ENCODE measurements at regions not wholly inside any gene's neighbourhood (a gene's known extent, or its start where the extent isn't known, plus 50 kb on each side); places are given as distances from the start of the nearest gene placed in this dataset.

DNA sequence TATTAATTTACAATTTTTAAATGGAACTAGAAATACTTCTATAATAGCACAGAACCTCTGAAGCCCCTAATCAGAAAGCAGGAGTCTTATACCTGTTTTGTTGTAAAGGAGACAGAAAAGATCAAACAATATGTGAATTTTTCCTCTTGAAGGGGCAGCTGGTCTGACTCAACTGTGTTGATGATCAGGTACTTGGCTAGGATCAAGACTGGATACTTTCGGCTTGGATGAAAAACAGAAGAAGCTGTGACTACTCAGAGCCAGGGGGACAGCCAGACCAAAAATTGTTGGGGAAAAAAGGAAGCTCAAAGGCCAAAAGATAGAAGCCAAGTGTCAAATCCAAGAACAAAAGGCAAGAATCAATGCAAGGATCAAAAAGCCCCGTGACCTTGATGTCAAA is 195.6 kb downstream of the KCTD12 start:
- H3K4me3 ChIP-seq: no peak overlapping the region
- no peak for ATAC-seq
- intact Hi-C loops (cut with DNase I): no loop called here
- H3K9me3 ChIP-seq: peaks cover 0 to 7% (median 0%) of the 10 kb centered on the region in 11 donors
- TF ChIP-seq, protein P1, sequence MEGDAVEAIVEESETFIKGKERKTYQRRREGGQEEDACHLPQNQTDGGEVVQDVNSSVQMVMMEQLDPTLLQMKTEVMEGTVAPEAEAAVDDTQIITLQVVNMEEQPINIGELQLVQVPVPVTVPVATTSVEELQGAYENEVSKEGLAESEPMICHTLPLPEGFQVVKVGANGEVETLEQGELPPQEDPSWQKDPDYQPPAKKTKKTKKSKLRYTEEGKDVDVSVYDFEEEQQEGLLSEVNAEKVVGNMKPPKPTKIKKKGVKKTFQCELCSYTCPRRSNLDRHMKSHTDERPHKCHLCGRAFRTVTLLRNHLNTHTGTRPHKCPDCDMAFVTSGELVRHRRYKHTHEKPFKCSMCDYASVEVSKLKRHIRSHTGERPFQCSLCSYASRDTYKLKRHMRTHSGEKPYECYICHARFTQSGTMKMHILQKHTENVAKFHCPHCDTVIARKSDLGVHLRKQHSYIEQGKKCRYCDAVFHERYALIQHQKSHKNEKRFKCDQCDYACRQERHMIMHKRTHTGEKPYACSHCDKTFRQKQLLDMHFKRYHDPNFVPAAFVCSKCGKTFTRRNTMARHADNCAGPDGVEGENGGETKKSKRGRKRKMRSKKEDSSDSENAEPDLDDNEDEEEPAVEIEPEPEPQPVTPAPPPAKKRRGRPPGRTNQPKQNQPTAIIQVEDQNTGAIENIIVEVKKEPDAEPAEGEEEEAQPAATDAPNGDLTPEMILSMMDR (IDR thresholded peaks at IDR 0.05): no peak
- 46 to 83% methylated on average over 2 of the region's 2 CpGs for WGBS, 2 donors
- no peak overlapping the region for H3K27ac ChIP-seq
- H3K4me1 ChIP-seq: peaks cover 0 to 13% (median 0%) of the 10 kb centered on the region in 9 donors
- DNase-seq: no peak
- H3K36me3 ChIP-seq: no peaks in the 10 kb centered on the region
- H3K27me3 ChIP-seq: no peaks in the 10 kb centered on the region

DNA sequence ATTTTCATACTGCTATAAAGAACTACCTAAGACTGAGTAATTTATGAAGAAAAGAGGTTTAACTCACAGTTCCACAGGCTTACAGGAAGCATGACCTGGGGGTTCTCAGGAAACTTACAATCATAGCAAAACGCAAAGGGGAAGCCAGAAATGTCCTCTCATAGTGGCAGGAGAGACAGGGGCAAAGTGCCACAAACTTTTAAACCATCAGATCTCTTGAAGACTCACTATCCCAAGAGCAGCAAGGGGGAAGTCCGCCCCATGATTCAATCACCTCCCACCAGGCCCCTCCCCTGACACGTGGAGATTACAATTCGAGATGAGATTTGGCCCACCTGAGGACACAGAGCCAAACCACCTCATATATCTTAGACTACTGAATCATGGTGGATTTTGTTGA is 198.7 kb downstream of the KCTD12 start:
- TF ChIP-seq, protein P1 (IDR thresholded peaks at IDR 0.05): no peak
- 65 to 69% methylated on average over 4 of the region's 4 CpGs for WGBS, 2 donors
- H3K36me3 ChIP-seq: no peaks in the 10 kb centered on the region
- no peaks in the 10 kb centered on the region for H3K27me3 ChIP-seq
- intact Hi-C loops (cut with DNase I): no loop called here
- H3K4me3 ChIP-seq: no peak overlapping the region
- H3K4me1 ChIP-seq: peaks cover 0 to 16% (median 3%) of the 10 kb centered on the region in 9 donors
- H3K27ac ChIP-seq: no peak overlapping the region
- ATAC-seq (peak in 1 of 8 donors; percentile 13), DNase-seq (no peak)
- H3K9me3 ChIP-seq: peaks cover 0 to 7% (median 0%) of the 10 kb centered on the region in 11 donors

DNA sequence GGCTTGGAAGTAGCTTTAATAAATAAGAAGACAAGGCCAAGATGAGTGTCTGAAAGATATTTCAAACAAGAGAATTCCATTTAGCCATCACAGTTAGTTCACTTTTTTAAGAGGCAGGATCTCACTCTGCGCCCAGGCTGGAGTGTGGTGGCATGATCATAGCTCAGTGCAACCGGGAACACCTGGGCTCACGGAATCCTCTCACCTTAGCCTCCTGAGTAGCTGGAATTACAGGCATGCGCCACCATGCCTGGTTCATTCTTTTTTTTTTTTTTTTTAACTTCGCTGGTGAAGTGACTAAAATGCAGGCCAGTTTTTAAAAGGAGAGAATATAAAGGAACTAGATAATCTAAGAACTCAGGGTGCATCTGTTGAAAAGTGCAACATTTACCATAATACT is 200.3 kb downstream of the KCTD12 start:
- ATAC-seq (no peak), DNase-seq (no peak)
- Histone ChIP-seq H3K36me3 (no peaks in the 10 kb centered on the region), H3K4me1 (peaks cover 0 to 21% (median 3%) of the 10 kb centered on the region in 9 donors), H3K27ac (no peak overlapping the region), H3K27me3 (no peaks in the 10 kb centered on the region), H3K9me3 (peaks cover 0 to 7% (median 0%) of the 10 kb centered on the region in 11 donors), H3K4me3 (no peak overlapping the region)
- intact Hi-C loops (cut with DNase I): no loop called here
- 96 to 98% methylated on average over 5 of the region's 5 CpGs for WGBS, 2 donors
- TF ChIP-seq, protein P1 (IDR thresholded peaks at IDR 0.05): no peak

DNA sequence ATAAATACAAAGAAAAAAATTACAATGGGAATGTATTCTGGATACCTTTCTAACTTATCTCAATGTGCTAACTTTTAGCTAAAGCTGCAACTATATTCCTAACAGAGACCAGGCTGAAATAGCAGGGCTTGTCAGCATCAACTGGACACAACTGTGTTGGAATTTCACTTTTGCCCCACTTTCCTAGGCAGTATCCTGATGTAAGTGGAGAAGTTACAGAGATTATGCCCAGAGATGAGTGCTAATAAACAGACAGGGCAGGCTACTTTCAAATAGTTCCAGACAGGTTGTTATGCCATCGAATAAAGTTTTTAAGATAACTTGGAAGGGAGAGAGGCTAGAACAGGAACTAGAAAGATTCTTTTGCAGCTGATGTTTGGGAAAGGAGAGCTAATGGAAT is 201.9 kb downstream of the KCTD12 start:
- Histone ChIP-seq H3K27me3 (no peaks in the 10 kb centered on the region), H3K4me3 (no peak overlapping the region), H3K27ac (no peak overlapping the region), H3K4me1 (peaks cover 0 to 21% (median 0%) of the 10 kb centered on the region in 9 donors), H3K36me3 (no peaks in the 10 kb centered on the region), H3K9me3 (peaks cover 0 to 7% (median 0%) of the 10 kb centered on the region in 11 donors)
- no peak for ATAC-seq
- intact Hi-C loops (cut with DNase I): no loop called here
- 7 to 23% methylated on average over 1 of the region's 1 CpG for WGBS, 2 donors
- TF ChIP-seq, protein P1 (IDR thresholded peaks at IDR 0.05): no peak
- no peak for DNase-seq
